K562 (cell line): ENCODE measurements at regions not wholly inside any gene's neighbourhood (a gene's known extent, or its start where the extent isn't known, plus 50 kb on each side); places are given as distances from the start of the nearest gene placed in this dataset.

ENCODE experiments used
- CC2D1A ChIP-seq: fragments of 450-650 bp; IDR thresholded peaks from 2 replicates; pipeline ENCODE4 v1.6.1; 2017; ENCODE audit warnings: mild to moderate bottlenecking
- EP400 ChIP-seq: fragments of 450-650 bp; IDR thresholded peaks from 2 replicates; pipeline ENCODE4 v1.6.1; 2017; ENCODE audit warnings: antibody characterized with exemption, mild to moderate bottlenecking, moderate library complexity
- ETS2 ChIP-seq: IDR thresholded peaks from 2 replicates; pipeline ENCODE4 v1.6.1; 2016; ENCODE audit warnings: borderline replicate concordance, missing genetic modification characterization, mild to moderate bottlenecking, moderate library complexity, missing compliant biosample characterization; ENCODE audit not compliant: poor library complexity, severe bottlenecking
- KDM2B ChIP-seq: fragments of 250-450 bp; sonication (Bioruptor Pico); IDR thresholded peaks from 2 replicates; pipeline ENCODE4 v1.8.0; 2021; ENCODE audit warnings: mild to moderate bottlenecking, moderate library complexity
- NCOA4 ChIP-seq: fragments of 450-650 bp; IDR thresholded peaks from 2 replicates; pipeline ENCODE4 v1.6.1; 2018; ENCODE audit warnings: mild to moderate bottlenecking; ENCODE audit not compliant: partially characterized antibody
- TAL1 ChIP-seq: fragments of 450-650 bp; IDR thresholded peaks from 2 replicates; pipeline ENCODE4 v1.6.1; 2016; ENCODE audit warnings: mild to moderate bottlenecking
- ZNF174 ChIP-seq: fragments of 250-450 bp; sonication (Bioruptor Pico); IDR thresholded peaks from 2 replicates; pipeline ENCODE4 v1.4.0; 2020; ENCODE audit warnings: mild to moderate bottlenecking
- ZNF436 ChIP-seq: fragments of 250-450, 450-650 bp; sonication (Bioruptor Pico); formaldehyde crosslinking; IDR thresholded peaks from 2 replicates; pipeline ENCODE4 v1.7.0; 2020; ENCODE audit warnings: mild to moderate bottlenecking
- ZNF592 ChIP-seq: fragments of 450-650 bp; IDR thresholded peaks from 2 replicates; pipeline ENCODE4 v1.6.1; 2017; ENCODE audit warnings: antibody characterized with exemption, mild to moderate bottlenecking
- TF ChIP-seq, protein P1 (sequence below), 2 experiments: fragments of 450-650 bp; IDR thresholded peaks; 2 replicates each; pipeline ENCODE4 v1.6.1; 2016; ENCODE audit warnings: mild to moderate bottlenecking in 2 of 2, borderline replicate concordance in 1 of 2, low read depth in 1 of 2, moderate library complexity in 1 of 2
- TF ChIP-seq, protein P2 (sequence below): fragments of 250-450 bp; sonication (Bioruptor Pico); IDR thresholded peaks from 2 replicates; pipeline ENCODE4 v1.8.0; 2022; ENCODE audit warnings: inconsistent platforms
- TF ChIP-seq, protein P3 (sequence below): fragments of 450-650 bp; IDR thresholded peaks from 2 replicates; pipeline ENCODE4 v1.6.1; 2016

DNA sequence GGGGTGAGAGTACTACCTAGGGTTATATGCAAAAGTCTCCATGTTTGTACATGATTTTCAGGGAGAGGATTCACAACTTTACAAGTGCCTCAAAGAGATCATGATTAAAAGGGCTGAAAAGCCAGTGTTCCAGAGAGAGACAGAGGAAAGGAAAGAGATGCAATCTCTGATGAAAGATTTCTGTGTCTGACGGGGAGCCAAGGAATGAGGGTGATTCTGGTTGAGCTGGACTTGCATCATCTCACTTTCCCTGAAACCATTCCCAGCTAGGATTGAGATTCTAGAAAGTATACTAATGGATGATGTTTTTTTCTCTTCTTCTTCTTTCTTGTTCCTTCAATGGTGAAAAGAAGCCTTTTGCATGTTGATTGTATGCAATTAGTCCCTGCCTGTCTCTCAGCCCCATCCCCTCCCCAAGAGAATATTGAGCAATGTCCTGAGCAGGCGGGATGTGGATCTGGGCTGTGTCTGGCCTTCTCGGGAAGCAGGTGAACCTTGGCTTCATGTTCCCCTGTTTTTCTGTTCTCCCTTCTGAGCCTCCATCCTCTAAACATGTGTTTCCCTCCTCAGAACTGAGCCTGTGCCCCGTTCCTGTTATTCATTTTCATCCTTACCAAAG, 186.1 kb downstream of the ZNF365 start (continued):
- TF ChIP-seq, protein P1, sequence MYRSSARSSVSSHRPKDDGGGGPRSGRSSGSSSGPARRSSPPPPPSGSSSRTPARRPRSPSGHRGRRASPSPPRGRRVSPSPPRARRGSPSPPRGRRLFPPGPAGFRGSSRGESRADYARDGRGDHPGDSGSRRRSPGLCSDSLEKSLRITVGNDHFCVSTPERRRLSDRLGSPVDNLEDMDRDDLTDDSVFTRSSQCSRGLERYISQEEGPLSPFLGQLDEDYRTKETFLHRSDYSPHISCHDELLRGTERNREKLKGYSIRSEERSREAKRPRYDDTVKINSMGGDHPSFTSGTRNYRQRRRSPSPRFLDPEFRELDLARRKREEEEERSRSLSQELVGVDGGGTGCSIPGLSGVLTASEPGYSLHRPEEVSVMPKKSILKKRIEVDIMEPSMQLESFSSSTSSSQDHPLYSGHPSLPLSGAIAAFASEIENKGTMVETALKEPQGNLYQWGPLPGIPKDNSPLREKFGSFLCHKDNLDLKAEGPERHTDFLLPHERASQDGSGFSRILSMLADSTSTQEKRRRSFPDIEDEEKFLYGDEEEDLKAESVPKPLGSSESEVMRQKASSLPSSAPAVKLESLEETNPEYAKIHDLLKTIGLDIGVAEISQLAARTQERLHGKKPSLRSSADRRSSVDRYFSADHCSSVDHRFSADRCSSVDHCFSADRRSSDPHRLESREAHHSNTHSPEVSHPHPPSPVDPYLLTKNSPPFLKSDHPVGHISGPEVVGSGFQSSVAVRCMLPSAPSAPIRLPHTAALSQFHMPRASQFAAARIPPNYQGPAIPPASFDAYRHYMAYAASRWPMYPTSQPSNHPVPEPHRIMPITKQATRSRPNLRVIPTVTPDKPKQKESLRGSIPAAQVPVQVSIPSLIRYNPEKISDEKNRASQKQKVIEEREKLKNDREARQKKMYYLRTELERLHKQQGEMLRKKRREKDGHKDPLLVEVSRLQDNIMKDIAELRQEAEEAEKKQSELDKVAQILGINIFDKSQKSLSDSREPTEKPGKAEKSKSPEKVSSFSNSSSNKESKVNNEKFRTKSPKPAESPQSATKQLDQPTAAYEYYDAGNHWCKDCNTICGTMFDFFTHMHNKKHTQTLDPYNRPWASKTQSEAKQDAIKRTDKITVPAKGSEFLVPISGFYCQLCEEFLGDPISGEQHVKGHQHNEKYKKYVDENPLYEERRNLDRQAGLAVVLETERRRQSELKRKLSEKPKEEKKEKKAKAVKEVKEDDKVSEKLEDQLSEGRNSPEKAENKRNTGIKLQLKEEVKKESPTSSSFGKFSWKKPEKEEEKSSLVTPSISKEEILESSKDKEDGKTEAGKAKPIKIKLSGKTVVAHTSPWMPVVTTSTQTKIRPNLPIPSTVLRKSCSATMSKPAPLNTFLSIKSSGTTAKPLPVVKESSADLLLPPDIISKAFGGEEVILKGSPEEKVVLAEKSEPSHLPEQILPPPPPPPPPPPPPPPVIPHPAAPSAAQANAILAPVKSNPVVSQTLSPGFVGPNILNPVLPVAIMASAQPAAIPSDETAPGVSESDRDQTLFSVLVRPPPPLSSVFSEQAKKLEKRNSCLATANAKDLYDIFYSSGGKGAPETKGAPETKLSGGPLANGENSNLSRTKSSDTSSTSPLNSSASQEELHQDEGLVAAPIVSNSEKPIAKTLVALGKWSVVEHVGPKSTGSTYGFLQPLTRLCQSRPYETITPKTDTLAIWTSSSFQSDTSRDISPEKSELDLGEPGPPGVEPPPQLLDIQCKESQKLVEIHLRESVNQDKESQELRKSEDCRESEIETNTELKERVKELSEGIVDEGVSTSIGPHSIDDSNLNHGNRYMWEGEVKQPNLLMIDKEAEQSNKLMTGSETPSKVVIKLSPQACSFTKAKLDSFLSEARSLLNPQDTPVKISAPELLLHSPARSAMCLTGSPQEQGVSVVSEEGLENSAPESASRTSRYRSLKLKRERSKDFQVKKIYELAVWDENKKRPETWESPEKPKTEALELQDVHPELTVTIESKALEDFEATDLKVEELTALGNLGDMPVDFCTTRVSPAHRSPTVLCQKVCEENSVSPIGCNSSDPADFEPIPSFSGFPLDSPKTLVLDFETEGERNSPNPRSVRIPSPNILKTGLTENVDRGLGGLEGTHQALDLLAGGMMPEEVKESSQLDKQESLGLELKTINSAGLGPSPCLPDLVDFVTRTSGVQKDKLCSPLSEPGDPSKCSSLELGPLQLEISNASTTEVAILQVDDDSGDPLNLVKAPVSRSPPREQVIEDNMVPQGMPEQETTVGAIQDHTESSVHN (IDR thresholded peaks at IDR 0.05; ENCODE audit: borderline replicate concordance in 1 of 2, low read depth in 1 of 2), result no peak
- TF ChIP-seq KDM2B (CRISPR knock-in tag) (no peak), ZNF592 (no peak), CC2D1A (no peak), ZNF174 (no peak), ZNF436 (no peak), ETS2 (tag) (no peak), NCOA4 (no peak), TAL1 (no peak), EP400 (no peak)
- TF ChIP-seq, protein P2, sequence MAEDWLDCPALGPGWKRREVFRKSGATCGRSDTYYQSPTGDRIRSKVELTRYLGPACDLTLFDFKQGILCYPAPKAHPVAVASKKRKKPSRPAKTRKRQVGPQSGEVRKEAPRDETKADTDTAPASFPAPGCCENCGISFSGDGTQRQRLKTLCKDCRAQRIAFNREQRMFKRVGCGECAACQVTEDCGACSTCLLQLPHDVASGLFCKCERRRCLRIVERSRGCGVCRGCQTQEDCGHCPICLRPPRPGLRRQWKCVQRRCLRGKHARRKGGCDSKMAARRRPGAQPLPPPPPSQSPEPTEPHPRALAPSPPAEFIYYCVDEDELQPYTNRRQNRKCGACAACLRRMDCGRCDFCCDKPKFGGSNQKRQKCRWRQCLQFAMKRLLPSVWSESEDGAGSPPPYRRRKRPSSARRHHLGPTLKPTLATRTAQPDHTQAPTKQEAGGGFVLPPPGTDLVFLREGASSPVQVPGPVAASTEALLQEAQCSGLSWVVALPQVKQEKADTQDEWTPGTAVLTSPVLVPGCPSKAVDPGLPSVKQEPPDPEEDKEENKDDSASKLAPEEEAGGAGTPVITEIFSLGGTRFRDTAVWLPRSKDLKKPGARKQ, result no peak
- TF ChIP-seq, protein P3, sequence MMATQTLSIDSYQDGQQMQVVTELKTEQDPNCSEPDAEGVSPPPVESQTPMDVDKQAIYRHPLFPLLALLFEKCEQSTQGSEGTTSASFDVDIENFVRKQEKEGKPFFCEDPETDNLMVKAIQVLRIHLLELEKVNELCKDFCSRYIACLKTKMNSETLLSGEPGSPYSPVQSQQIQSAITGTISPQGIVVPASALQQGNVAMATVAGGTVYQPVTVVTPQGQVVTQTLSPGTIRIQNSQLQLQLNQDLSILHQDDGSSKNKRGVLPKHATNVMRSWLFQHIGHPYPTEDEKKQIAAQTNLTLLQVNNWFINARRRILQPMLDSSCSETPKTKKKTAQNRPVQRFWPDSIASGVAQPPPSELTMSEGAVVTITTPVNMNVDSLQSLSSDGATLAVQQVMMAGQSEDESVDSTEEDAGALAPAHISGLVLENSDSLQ, result no peak
